ENCODE measurements at regions not wholly inside any gene's neighbourhood (a gene's known extent, or its start where the extent isn't known, plus 50 kb on each side); places are given as distances from the start of the nearest gene placed in this dataset.

DNA sequence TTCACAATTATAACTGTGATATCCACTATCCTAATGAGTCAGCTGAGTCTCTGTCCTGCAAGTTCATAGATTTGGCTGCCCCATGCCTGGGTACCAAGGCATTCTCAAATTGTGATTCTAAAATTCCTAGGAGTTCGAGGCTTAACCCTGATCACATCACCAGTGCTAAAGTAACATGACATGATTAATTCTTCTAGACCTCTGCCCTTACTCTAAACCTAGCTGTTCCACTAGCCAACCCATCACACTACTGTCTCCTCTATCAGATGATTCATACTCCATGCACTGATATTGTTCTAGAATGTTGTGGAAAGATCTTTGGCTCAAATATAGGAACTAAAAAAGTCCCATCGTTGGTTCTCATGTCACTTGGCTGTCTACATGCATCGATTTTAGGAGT lies 487.6 kb downstream of the PIK3C3 start:
- Mint-ChIP-seq H3K9me3 (peaks cover 20% of the 10 kb centered on the region), H3K27ac (ENCODE audit: low read depth) (no peak overlapping the region), H3K27me3 (no peaks in the 10 kb centered on the region), H3K4me1 (no peaks in the 10 kb centered on the region), H3K36me3 (ENCODE audit: insufficient read depth) (no peaks in the 10 kb centered on the region), H3K4me3 (no peak overlapping the region)
- no peak for ATAC-seq (replicated peaks; ENCODE audit: extremely low read depth, poor library complexity, severe bottlenecking)
- no peak for DNase-seq (ENCODE audit: low spot score in 2 of 2)

- ATAC-seq (replicated peaks; ENCODE audit: extremely low read depth, poor library complexity, severe bottlenecking) (no peak), DNase-seq (ENCODE audit: low spot score in 2 of 2) (no peak)
- no peak overlapping the region for H3K4me3 Mint-ChIP-seq
- no peaks in the 10 kb centered on the region for H3K36me3 Mint-ChIP-seq (ENCODE audit: insufficient read depth)
- peaks cover 27% of the 10 kb centered on the region for H3K9me3 Mint-ChIP-seq
- H3K27ac Mint-ChIP-seq (ENCODE audit: low read depth): no peak overlapping the region
- no peaks in the 10 kb centered on the region for H3K27me3 Mint-ChIP-seq
- H3K4me1 Mint-ChIP-seq: no peaks in the 10 kb centered on the region
Observed at GRCh38 chr18:42444349-42444748, 489.3 kb downstream of the PIK3C3 start.

- no peaks in the 10 kb centered on the region for H3K36me3 Mint-ChIP-seq (ENCODE audit: insufficient read depth)
- no peaks in the 10 kb centered on the region for H3K27me3 Mint-ChIP-seq
- no peak overlapping the region for H3K4me3 Mint-ChIP-seq
- H3K27ac Mint-ChIP-seq (ENCODE audit: low read depth): no peak overlapping the region
- no peak for DNase-seq (ENCODE audit: low spot score in 2 of 2)
- H3K4me1 Mint-ChIP-seq: no peaks in the 10 kb centered on the region
- ATAC-seq (replicated peaks; ENCODE audit: extremely low read depth, poor library complexity, severe bottlenecking): no peak
- peaks cover 27% of the 10 kb centered on the region for H3K9me3 Mint-ChIP-seq
Observed at GRCh38 chr18:42445359-42445758, 490.3 kb downstream of the PIK3C3 start.

DNA sequence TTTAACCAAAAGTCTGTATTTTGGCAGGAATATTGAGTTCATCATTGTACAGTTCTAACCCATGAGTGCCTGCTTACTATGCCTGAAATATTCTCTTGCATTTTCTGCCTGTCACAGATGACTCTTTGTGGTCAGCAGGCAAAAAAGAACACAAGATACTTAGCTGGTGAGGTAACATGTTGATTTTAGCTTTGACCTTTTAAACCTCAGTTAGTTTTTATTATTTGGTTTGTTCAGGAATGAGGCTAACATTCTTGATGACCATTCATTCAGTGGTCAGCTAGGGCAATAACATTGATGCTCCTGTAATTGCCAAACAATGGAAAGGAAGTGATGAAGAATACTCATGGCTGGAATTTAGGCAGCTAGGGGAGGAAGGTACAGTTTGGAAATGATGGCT lies 491.2 kb downstream of the PIK3C3 start:
- no peak for ATAC-seq (replicated peaks; ENCODE audit: extremely low read depth, poor library complexity, severe bottlenecking)
- Mint-ChIP-seq H3K27ac (ENCODE audit: low read depth) (no peak overlapping the region), H3K36me3 (ENCODE audit: insufficient read depth) (no peaks in the 10 kb centered on the region), H3K9me3 (peaks cover 30% of the 10 kb centered on the region), H3K27me3 (no peaks in the 10 kb centered on the region), H3K4me1 (no peaks in the 10 kb centered on the region), H3K4me3 (no peak overlapping the region)
- DNase-seq (ENCODE audit: low spot score in 2 of 2): no peak

GRCh38 chr18:42447688-42448087 lies 492.7 kb downstream of the PIK3C3 start:
- Mint-ChIP-seq H3K4me1 (no peaks in the 10 kb centered on the region), H3K27ac (ENCODE audit: low read depth) (no peak overlapping the region), H3K27me3 (no peaks in the 10 kb centered on the region), H3K9me3 (peaks cover 29% of the 10 kb centered on the region), H3K36me3 (ENCODE audit: insufficient read depth) (no peaks in the 10 kb centered on the region), H3K4me3 (no peak overlapping the region)
- DNase-seq (ENCODE audit: low spot score in 2 of 2) (no peak), ATAC-seq (replicated peaks; ENCODE audit: extremely low read depth, poor library complexity, severe bottlenecking) (no peak)

GRCh38 chr18:42458226-42458625 lies 503.2 kb downstream of the PIK3C3 start:
- peaks cover 11% of the 10 kb centered on the region for H3K9me3 Mint-ChIP-seq
- H3K27ac Mint-ChIP-seq (ENCODE audit: low read depth): no peak overlapping the region
- H3K36me3 Mint-ChIP-seq (ENCODE audit: insufficient read depth): peaks cover 2% of the 10 kb centered on the region
- H3K4me1 Mint-ChIP-seq: no peaks in the 10 kb centered on the region
- DNase-seq (ENCODE audit: low spot score in 2 of 2) (no peak), ATAC-seq (replicated peaks; ENCODE audit: extremely low read depth, poor library complexity, severe bottlenecking) (no peak)
- H3K27me3 Mint-ChIP-seq: no peaks in the 10 kb centered on the region
- no peak overlapping the region for H3K4me3 Mint-ChIP-seq

- no peak overlapping the region for H3K4me3 Mint-ChIP-seq
Observed at GRCh38 chr18:42459873-42460272, 504.8 kb downstream of the PIK3C3 start.

DNA sequence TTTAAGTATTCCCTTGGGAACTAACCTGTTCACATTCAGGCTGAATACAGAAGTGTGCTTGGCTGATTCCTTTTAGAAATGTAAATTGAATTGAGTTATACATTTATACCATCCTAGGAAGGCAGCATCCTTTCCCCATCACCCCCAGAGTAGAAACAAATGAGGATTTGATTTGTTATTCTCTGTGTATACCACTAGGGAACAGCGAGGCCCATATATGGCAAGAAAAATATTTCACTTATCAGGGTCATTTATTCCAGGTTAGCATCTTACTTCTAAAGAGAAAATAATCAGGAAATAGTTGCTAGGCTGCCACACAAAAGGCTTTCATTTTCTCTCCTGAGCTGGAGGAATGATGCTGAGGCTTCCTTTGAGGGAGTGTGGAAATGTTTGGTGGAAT lies 516.9 kb downstream of the PIK3C3 start:
- ATAC-seq (replicated peaks; ENCODE audit: extremely low read depth, poor library complexity, severe bottlenecking): no peak
- H3K4me3 Mint-ChIP-seq: no peak overlapping the region
- DNase-seq (ENCODE audit: low spot score in 2 of 2): no peak
- no peaks in the 10 kb centered on the region for H3K4me1 Mint-ChIP-seq
- no peaks in the 10 kb centered on the region for H3K27me3 Mint-ChIP-seq
- H3K36me3 Mint-ChIP-seq (ENCODE audit: insufficient read depth): no peaks in the 10 kb centered on the region
- H3K27ac Mint-ChIP-seq (ENCODE audit: low read depth): no peak overlapping the region
- no peaks in the 10 kb centered on the region for H3K9me3 Mint-ChIP-seq

More at GRCh38 chr18:42459873-42460272, 504.8 kb downstream of the PIK3C3 start:
- no peaks in the 10 kb centered on the region for H3K36me3 Mint-ChIP-seq (ENCODE audit: insufficient read depth)
- no peaks in the 10 kb centered on the region for H3K27me3 Mint-ChIP-seq
- peaks cover 5% of the 10 kb centered on the region for H3K9me3 Mint-ChIP-seq
- H3K4me1 Mint-ChIP-seq: no peaks in the 10 kb centered on the region
- ATAC-seq (replicated peaks; ENCODE audit: extremely low read depth, poor library complexity, severe bottlenecking) (no peak), DNase-seq (ENCODE audit: low spot score in 2 of 2) (no peak)
- no peak overlapping the region for H3K27ac Mint-ChIP-seq (ENCODE audit: low read depth)

GRCh38 chr18:42473611-42474010 lies 518.6 kb downstream of the PIK3C3 start:
- Mint-ChIP-seq H3K36me3 (ENCODE audit: insufficient read depth) (no peaks in the 10 kb centered on the region), H3K4me3 (no peak overlapping the region), H3K4me1 (no peaks in the 10 kb centered on the region), H3K27me3 (no peaks in the 10 kb centered on the region), H3K9me3 (no peaks in the 10 kb centered on the region), H3K27ac (ENCODE audit: low read depth) (no peak overlapping the region)
- DNase-seq (ENCODE audit: low spot score in 2 of 2) (no peak), ATAC-seq (replicated peaks; ENCODE audit: extremely low read depth, poor library complexity, severe bottlenecking) (no peak)

GRCh38 chr18:42474577-42474976 lies 519.5 kb downstream of the PIK3C3 start:
- ATAC-seq (replicated peaks; ENCODE audit: extremely low read depth, poor library complexity, severe bottlenecking): no peak
- H3K4me3 Mint-ChIP-seq: no peak overlapping the region
- no peaks in the 10 kb centered on the region for H3K36me3 Mint-ChIP-seq (ENCODE audit: insufficient read depth)
- H3K27me3 Mint-ChIP-seq: no peaks in the 10 kb centered on the region
- no peaks in the 10 kb centered on the region for H3K9me3 Mint-ChIP-seq
- DNase-seq (ENCODE audit: low spot score in 2 of 2): no peak
- no peak overlapping the region for H3K27ac Mint-ChIP-seq (ENCODE audit: low read depth)
- no peaks in the 10 kb centered on the region for H3K4me1 Mint-ChIP-seq

DNA sequence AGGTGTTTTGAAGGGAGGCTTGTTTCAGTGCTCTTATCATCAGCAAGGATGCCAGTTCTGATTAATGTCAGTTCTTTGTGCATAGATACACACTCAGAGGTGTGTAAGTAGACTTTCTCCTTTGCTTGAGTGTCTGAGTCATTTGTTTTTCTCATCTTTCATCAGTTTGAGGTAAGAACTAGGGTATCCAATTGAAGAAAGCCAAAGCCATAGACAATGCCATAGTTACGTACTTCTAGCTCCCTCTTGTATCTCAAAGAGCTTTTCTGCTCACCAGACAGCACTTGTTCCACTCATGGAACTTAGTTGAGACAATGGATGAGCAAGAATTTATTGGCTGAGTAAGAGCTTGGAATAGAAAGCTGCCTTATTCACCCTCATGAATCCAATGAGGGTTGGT lies 520.1 kb downstream of the PIK3C3 start:
- ATAC-seq (replicated peaks; ENCODE audit: extremely low read depth, poor library complexity, severe bottlenecking) (no peak), DNase-seq (ENCODE audit: low spot score in 2 of 2) (no peak)
- H3K9me3 Mint-ChIP-seq: no peaks in the 10 kb centered on the region
- no peaks in the 10 kb centered on the region for H3K27me3 Mint-ChIP-seq
- no peaks in the 10 kb centered on the region for H3K4me1 Mint-ChIP-seq
- H3K27ac Mint-ChIP-seq (ENCODE audit: low read depth): no peak overlapping the region
- no peaks in the 10 kb centered on the region for H3K36me3 Mint-ChIP-seq (ENCODE audit: insufficient read depth)
- H3K4me3 Mint-ChIP-seq: no peak overlapping the region

GRCh38 chr18:42477267-42477666 lies 522.2 kb downstream of the PIK3C3 start:
- H3K27me3 Mint-ChIP-seq: no peaks in the 10 kb centered on the region
- no peak overlapping the region for H3K27ac Mint-ChIP-seq (ENCODE audit: low read depth)
- no peak overlapping the region for H3K4me3 Mint-ChIP-seq
- DNase-seq (ENCODE audit: low spot score in 2 of 2) (no peak), ATAC-seq (replicated peaks; ENCODE audit: extremely low read depth, poor library complexity, severe bottlenecking) (no peak)
- no peaks in the 10 kb centered on the region for H3K36me3 Mint-ChIP-seq (ENCODE audit: insufficient read depth)
- H3K4me1 Mint-ChIP-seq: no peaks in the 10 kb centered on the region
- no peaks in the 10 kb centered on the region for H3K9me3 Mint-ChIP-seq

DNA sequence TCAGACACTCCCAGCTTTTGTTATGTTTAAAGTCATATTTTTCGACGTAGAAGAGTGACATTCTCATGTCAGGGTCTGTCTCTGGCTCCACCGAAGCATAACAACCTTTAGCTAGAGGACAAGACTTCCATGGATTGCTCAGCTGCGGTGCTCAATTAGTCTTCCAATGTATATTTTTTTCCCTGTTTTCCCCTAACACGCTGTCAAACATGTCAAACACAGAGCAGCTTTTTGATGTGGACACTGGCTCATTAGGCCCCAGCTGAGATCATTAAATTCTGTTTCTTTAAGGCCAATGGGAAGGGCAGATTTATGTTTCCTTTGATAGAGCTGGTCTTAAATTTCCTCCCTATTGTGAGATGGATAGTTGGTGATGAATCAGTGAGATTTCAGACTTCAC lies 525.4 kb downstream of the PIK3C3 start:
- no peaks in the 10 kb centered on the region for H3K36me3 Mint-ChIP-seq (ENCODE audit: insufficient read depth)
- peaks cover 6% of the 10 kb centered on the region for H3K9me3 Mint-ChIP-seq
- no peak overlapping the region for H3K27ac Mint-ChIP-seq (ENCODE audit: low read depth)
- ATAC-seq (replicated peaks; ENCODE audit: extremely low read depth, poor library complexity, severe bottlenecking) (no peak), DNase-seq (ENCODE audit: low spot score in 2 of 2) (no peak)
- no peak overlapping the region for H3K4me3 Mint-ChIP-seq
- H3K27me3 Mint-ChIP-seq: no peaks in the 10 kb centered on the region
- H3K4me1 Mint-ChIP-seq: no peaks in the 10 kb centered on the region

DNA sequence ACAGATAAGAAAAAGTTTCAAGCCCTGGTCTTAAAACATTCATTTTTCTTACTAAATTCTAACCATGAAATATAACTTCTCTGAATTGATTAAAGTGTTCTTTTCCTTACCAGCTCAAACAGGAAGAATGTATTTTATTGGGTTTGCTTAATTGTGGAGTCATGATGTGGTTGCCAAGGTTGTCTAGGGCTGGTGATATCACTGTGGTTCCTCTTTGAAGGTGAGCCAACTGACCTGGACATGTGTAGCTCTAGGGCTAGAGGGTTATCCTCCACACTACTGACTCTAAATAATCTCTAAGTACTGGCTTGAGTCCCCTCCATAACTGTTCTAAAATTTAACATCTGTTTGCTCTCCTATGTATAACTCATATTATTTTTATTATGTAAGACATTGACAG lies 529.6 kb downstream of the PIK3C3 start:
- Mint-ChIP-seq H3K9me3 (peaks cover 12% of the 10 kb centered on the region), H3K36me3 (ENCODE audit: insufficient read depth) (no peaks in the 10 kb centered on the region), H3K27me3 (no peaks in the 10 kb centered on the region), H3K4me3 (no peak overlapping the region), H3K4me1 (no peaks in the 10 kb centered on the region), H3K27ac (ENCODE audit: low read depth) (no peak overlapping the region)
- DNase-seq (ENCODE audit: low spot score in 2 of 2) (no peak), ATAC-seq (replicated peaks; ENCODE audit: extremely low read depth, poor library complexity, severe bottlenecking) (no peak)

Data from central memory CD8-positive, alpha-beta T cell (primary cell).